HCT116 (cell line): ENCODE measurements at regions not wholly inside any gene's neighbourhood (a gene's known extent, or its start where the extent isn't known, plus 50 kb on each side); places are given as distances from the start of the nearest gene placed in this dataset.

ENCODE experiments used
- ATAC-seq: fragments of 200-7000 bp; cut with Tn5 transposase; 2 replicates; pipeline ENCODE4 v1.9.1; 2020; ENCODE audit warnings: mild to moderate bottlenecking, moderate library complexity
- BruUV-seq: library from RNA; stranded (reverse); fragments of 400-500 nt; replicated peaks from 2 replicates; lab custom pipeline; 2021; lab: Mats Ljungman, UMichigan
- CTCF ChIA-PET: fragments of 300-600 bp; sonication (Branson Sonifier 250); formaldehyde crosslinking; loops from one replicate; lab custom pipeline; 2021; ENCODE audit warnings: antibody characterized with exemption; lab: Charles Lee
- POLR2A ChIA-PET: fragments of 300-600, 350-600 bp; sonication (Branson Sonifier 250); formaldehyde crosslinking; loops from one replicate; lab custom pipeline; 2021; ENCODE audit warnings: antibody characterized with exemption; lab: Charles Lee
- RAD21 ChIA-PET, 2 experiments: fragments of 300-600 bp; sonication (Branson Sonifier 250); formaldehyde crosslinking; loops; one replicate each; lab custom pipeline; 2023; ENCODE audit warnings: low total read pairs in 2 of 2; ENCODE audit not compliant: uncharacterized antibody in 2 of 2, unreplicated experiment in 2 of 2, low non-redundant PET in 1 of 2; lab: Charles Lee
- DNase-seq: peaks from one replicate; pipeline ENCODE4 v3.0.0-alpha.2; 2010; ENCODE audit warnings: low read depth, low spot score
- H2AFZ ChIP-seq: fragments of 200-600 bp; shearing (Covaris generic), sonication (generic); 2 replicates; pipeline ENCODE4 v1.6.1; 2017; ENCODE audit warnings: low read depth, mixed run types, mixed read lengths, antibody characterized with exemption, low read length; ENCODE audit not compliant: poor library complexity, severe bottlenecking
- H3K27ac ChIP-seq: 2 replicates; pipeline ENCODE4 v1.5.1; 2012; ENCODE audit warnings: low read depth, low read length
- H3K27me3 ChIP-seq: fragments of 200-600 bp; sonication (generic); 2 replicates; pipeline ENCODE4 v1.6.1; 2016; ENCODE audit warnings: mixed run types, low read length, mixed read lengths; ENCODE audit not compliant: insufficient read depth
- H3K36me3 ChIP-seq, 2 experiments: fragments of 200-500 bp in 1 of 2; fragments of 200-600 bp in 1 of 2; sonication (Bioruptor generic) in 1 of 2; sonication (generic) in 1 of 2; 2 replicates each; pipeline versions ENCODE4 v1.5.1 to v1.6.1; 2014 to 2016; ENCODE audit warnings: low read length in 2 of 2, inconsistent platforms in 1 of 2, mixed read lengths in 1 of 2, mixed run types in 1 of 2; ENCODE audit not compliant: insufficient read depth in 2 of 2, control insufficient read depth in 1 of 2
- H3K4me1 ChIP-seq, 2 experiments: fragments of 200-600 bp in 1 of 2; sonication (generic) in 1 of 2; 2 replicates each; pipeline versions ENCODE4 v1.5.1 to v1.6.1; 2012 to 2017; ENCODE audit warnings: low read length in 2 of 2, inconsistent platforms in 1 of 2, mild to moderate bottlenecking in 1 of 2, mixed read lengths in 1 of 2, mixed run types in 1 of 2, moderate library complexity in 1 of 2; ENCODE audit not compliant: insufficient read depth in 2 of 2, control insufficient read depth in 1 of 2
- H3K4me2 ChIP-seq: fragments of 200-600 bp; sonication (generic); 2 replicates; pipeline ENCODE4 v1.6.1; 2017; ENCODE audit warnings: mixed run types, low read length, mixed read lengths
- H3K4me3 ChIP-seq, 2 experiments: fragments of 200-600 bp in 1 of 2; sonication (generic) in 1 of 2; replicated peaks in 1 of 2; 2 replicates each; pipeline ENCODE4 v1.5.1; 2011 to 2016; ENCODE audit warnings: low read length in 2 of 2, control low read depth in 1 of 2, low read depth in 1 of 2, mild to moderate bottlenecking in 1 of 2, mixed read lengths in 1 of 2, mixed run types in 1 of 2
- H3K79me2 ChIP-seq: fragments of 200-600 bp; sonication (generic); 2 replicates; pipeline ENCODE4 v1.6.1; 2017; ENCODE audit warnings: mild to moderate bottlenecking, mixed run types, low read length, moderate library complexity, mixed read lengths; ENCODE audit not compliant: insufficient read depth
- H3K9ac ChIP-seq: fragments of 200-600 bp; sonication (generic); 2 replicates; pipeline ENCODE4 v1.6.1; 2016; ENCODE audit warnings: low read length, mixed read lengths
- H3K9me2 ChIP-seq: fragments of 200-600 bp; sonication (generic), shearing (Covaris generic); 2 replicates; pipeline ENCODE4 v1.6.1; 2017; ENCODE audit warnings: mixed run types, mild to moderate bottlenecking, moderate library complexity; ENCODE audit not compliant: insufficient read depth
- H3K9me3 ChIP-seq, 2 experiments: fragments of 200-500 bp in 1 of 2; fragments of 200-600 bp in 1 of 2; sonication (Bioruptor generic) in 1 of 2; sonication (generic) in 1 of 2; 2 replicates each; pipeline ENCODE4 v1.6.1; 2014 to 2017; ENCODE audit warnings: low read length in 2 of 2, mixed read lengths in 2 of 2, inconsistent platforms in 1 of 2, low read depth in 1 of 2, mild to moderate bottlenecking in 1 of 2, mixed run types in 1 of 2, moderate library complexity in 1 of 2; ENCODE audit not compliant: control insufficient read depth in 1 of 2, insufficient read depth in 1 of 2
- H4K20me1 ChIP-seq: fragments of 200-600 bp; sonication (generic), shearing (Covaris generic); 2 replicates; pipeline ENCODE4 v1.6.1; 2017; ENCODE audit warnings: mixed run types, mild to moderate bottlenecking, moderate library complexity; ENCODE audit not compliant: insufficient read depth
- CBX3 ChIP-seq: IDR thresholded peaks from 2 replicates; pipeline ENCODE4 v1.6.1; 2012; ENCODE audit warnings: low read depth
- EGR1 ChIP-seq: IDR thresholded peaks from 2 replicates; pipeline ENCODE4 v1.6.1; 2012; ENCODE audit warnings: low read depth
- EZH2 ChIP-seq: fragments of 200-600 bp; sonication (generic); IDR thresholded peaks from 2 replicates; pipeline ENCODE4 v1.6.1; 2017; ENCODE audit warnings: antibody characterized with exemption, mixed run types
- FOSL1 ChIP-seq: IDR thresholded peaks from 2 replicates; pipeline ENCODE4 v1.6.1; 2012; ENCODE audit warnings: low read depth
- JUND ChIP-seq: IDR thresholded peaks from 2 replicates; pipeline ENCODE4 v1.6.1; 2012
- MAX ChIP-seq: IDR thresholded peaks from 2 replicates; pipeline ENCODE4 v1.6.1; 2012
- POLR2AphosphoS5 ChIP-seq: IDR thresholded peaks from 2 replicates; pipeline ENCODE4 v1.6.1; 2011; ENCODE audit warnings: mild to moderate bottlenecking, low read depth, low read length, moderate library complexity
- SP1 ChIP-seq: IDR thresholded peaks from 2 replicates; pipeline ENCODE4 v1.6.1; 2012; ENCODE audit warnings: low read depth
- ZBTB33 ChIP-seq: IDR thresholded peaks from 2 replicates; pipeline ENCODE4 v1.6.1; 2011; ENCODE audit warnings: mild to moderate bottlenecking, low read length, moderate library complexity; ENCODE audit not compliant: insufficient replicate concordance; ENCODE audit errors: extremely low read depth
- intact Hi-C: fragments of 100-400 bp; cut with micrococcal nuclease; formaldehyde crosslinking; loops from 2 replicates; pipeline ENCODE4 v1.10.0; 2022
- TF ChIP-seq, protein P1 (sequence below): IDR thresholded peaks from 2 replicates; pipeline ENCODE4 v1.6.1; 2012
- TF ChIP-seq, protein P2 (sequence below), 3 experiments: fragments of 200-600 bp in 1 of 3; sonication (generic) in 1 of 3; IDR thresholded peaks in 2 of 3; conservative IDR thresholded peaks in 1 of 3; 2 replicates each; pipeline ENCODE4 v1.5.1; 2012 to 2017; ENCODE audit warnings: low read depth in 2 of 3, low read length in 2 of 3, antibody characterized with exemption in 1 of 3, borderline replicate concordance in 1 of 3, control low read depth in 1 of 3, mild to moderate bottlenecking in 1 of 3, mixed read lengths in 1 of 3, mixed run types in 1 of 3, moderate library complexity in 1 of 3; ENCODE audit not compliant: insufficient read depth in 1 of 3

DNA sequence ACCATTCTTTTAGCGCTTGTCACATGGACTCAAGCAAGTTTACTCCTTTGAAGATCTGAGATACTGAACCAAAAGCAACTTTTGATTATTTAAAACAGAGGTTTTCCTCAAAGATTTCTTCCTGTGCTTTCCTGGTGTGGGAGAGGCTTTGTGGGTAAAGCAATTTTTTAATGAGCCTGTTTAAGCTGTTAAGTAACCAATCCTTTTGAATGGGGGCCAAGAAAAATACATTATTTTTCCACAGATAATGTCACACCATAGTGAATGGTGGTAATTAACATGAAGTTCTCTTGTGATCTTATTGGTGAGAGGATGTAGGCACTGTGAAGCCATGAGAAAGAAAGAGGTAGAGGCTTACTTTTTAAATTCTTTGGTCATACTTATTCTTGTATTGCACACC is 55.8 kb upstream of the OBI1 start:
- no TSS peak for BruUV-seq
- Histone ChIP-seq H3K4me3 (no peak overlapping the region), H3K36me3 (no peaks in the 10 kb centered on the region), H3K4me2 (no peak overlapping the region), H3K79me2 (no peaks in the 10 kb centered on the region), H3K4me1 (no peaks in the 10 kb centered on the region), H3K27ac (no peak overlapping the region), H4K20me1 (no peaks in the 10 kb centered on the region), H3K9ac (no peak overlapping the region), H3K9me3 (no peaks in the 10 kb centered on the region), H3K9me2 (no peaks in the 10 kb centered on the region), H2AFZ (no peak overlapping the region), H3K27me3 (peaks cover 25% of the 10 kb centered on the region)
- ATAC-seq (no peak), DNase-seq (no peak)
- intact Hi-C loops = no loop called here
- CTCF ChIA-PET = no interaction called here
- RAD21 ChIA-PET = no interaction called here
- no peak for TF ChIP-seq EGR1
- TF ChIP-seq, all 23 proteins: peak for 0
- POLR2A ChIA-PET = no interaction called here

DNA sequence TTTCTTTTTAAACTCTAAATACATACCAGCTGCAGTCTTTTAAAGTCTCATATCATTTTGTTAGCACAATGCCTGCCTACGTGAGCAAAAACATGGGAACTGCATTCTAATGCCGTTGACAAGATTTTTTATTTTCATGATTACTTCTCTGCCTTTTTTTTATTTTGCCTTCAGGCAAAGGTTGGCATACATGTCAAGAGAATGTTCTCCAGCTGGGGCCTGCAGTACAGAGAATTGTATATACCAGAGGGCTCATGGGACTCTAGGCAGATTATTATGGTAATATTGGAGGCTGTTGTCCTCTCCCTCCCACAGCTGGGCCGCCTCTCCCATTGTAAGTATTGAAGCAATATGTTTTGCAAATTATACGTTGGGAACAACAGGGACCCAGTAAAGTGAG is 53.9 kb upstream of the OBI1 start:
- ChIA-PET POLR2A (no interaction called here), RAD21 (no interaction called here), CTCF (no interaction called here)
- no peaks in the 10 kb centered on the region for H3K36me3 ChIP-seq
- no peaks in the 10 kb centered on the region for H3K79me2 ChIP-seq
- intact Hi-C loops = no loop called here
- H3K4me3 ChIP-seq = no peak overlapping the region
- no peaks in the 10 kb centered on the region for H3K4me1 ChIP-seq
- H4K20me1 ChIP-seq = no peaks in the 10 kb centered on the region
- H3K27ac ChIP-seq = no peak overlapping the region
- TF ChIP-seq CBX3 (no peak), FOSL1 (no peak), MAX (no peak), EZH2 (no peak), POLR2AphosphoS5 (no peak), EGR1 (no peak), JUND (no peak), ZBTB33 (no peak), SP1 (no peak)
- TF ChIP-seq, protein P1, sequence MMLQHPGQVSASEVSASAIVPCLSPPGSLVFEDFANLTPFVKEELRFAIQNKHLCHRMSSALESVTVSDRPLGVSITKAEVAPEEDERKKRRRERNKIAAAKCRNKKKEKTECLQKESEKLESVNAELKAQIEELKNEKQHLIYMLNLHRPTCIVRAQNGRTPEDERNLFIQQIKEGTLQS = no peak
- TF ChIP-seq, protein P2, sequence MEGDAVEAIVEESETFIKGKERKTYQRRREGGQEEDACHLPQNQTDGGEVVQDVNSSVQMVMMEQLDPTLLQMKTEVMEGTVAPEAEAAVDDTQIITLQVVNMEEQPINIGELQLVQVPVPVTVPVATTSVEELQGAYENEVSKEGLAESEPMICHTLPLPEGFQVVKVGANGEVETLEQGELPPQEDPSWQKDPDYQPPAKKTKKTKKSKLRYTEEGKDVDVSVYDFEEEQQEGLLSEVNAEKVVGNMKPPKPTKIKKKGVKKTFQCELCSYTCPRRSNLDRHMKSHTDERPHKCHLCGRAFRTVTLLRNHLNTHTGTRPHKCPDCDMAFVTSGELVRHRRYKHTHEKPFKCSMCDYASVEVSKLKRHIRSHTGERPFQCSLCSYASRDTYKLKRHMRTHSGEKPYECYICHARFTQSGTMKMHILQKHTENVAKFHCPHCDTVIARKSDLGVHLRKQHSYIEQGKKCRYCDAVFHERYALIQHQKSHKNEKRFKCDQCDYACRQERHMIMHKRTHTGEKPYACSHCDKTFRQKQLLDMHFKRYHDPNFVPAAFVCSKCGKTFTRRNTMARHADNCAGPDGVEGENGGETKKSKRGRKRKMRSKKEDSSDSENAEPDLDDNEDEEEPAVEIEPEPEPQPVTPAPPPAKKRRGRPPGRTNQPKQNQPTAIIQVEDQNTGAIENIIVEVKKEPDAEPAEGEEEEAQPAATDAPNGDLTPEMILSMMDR (IDR thresholded peaks at IDR 0.05 in 2 of 3, conservative IDR thresholded peaks at IDR 0.05 in 1 of 3; ENCODE audit: borderline replicate concordance in 1 of 3, insufficient read depth in 1 of 3, low read depth in 2 of 3, low read length in 2 of 3) = no peak
- no peak overlapping the region for H3K4me2 ChIP-seq
- no peaks in the 10 kb centered on the region for H3K9me3 ChIP-seq
- H3K9ac ChIP-seq = no peak overlapping the region
- H2AFZ ChIP-seq = no peak overlapping the region
- DNase-seq = no peak
- peaks cover 21% of the 10 kb centered on the region for H3K27me3 ChIP-seq
- no peaks in the 10 kb centered on the region for H3K9me2 ChIP-seq
- no peak for ATAC-seq
- BruUV-seq = no TSS peak
